Sigmoid colon (tissue), 6 donors: ENCODE measurements at regions not wholly inside any gene's neighbourhood (a gene's known extent, or its start where the extent isn't known, plus 50 kb on each side); places are given as distances from the start of the nearest gene placed in this dataset.

Source experiments
- DNase-seq: peaks from one replicate; pipeline ENCODE4 v3.0.0-alpha.2; 2019
- H3K27ac ChIP-seq, 4 donors: fragments of 200-600 bp; sonication (generic); one replicate each; pipeline ENCODE4 v1.5.1; 2016 to 2019; ENCODE audit warnings: mild to moderate bottlenecking in 1 of 4
- H3K27me3 ChIP-seq, 3 donors: fragments of 200-600 bp; sonication (generic); one replicate each; pipeline ENCODE4 v1.5.1; 2019; ENCODE audit warnings: mild to moderate bottlenecking in 1 of 3
- H3K36me3 ChIP-seq, 4 donors: fragments of 200-600 bp; sonication (generic); one replicate each; pipeline ENCODE4 v1.5.1; 2016 to 2019
- H3K4me1 ChIP-seq, 4 donors: fragments of 200-600 bp; sonication (generic); one replicate each; pipeline ENCODE4 v1.5.1; 2017 to 2019
- H3K4me3 ChIP-seq, 4 donors: fragments of 200-600 bp; sonication (generic); one replicate each; pipeline ENCODE4 v1.5.1; 2017 to 2019; ENCODE audit warnings: mild to moderate bottlenecking in 2 of 4, moderate library complexity in 1 of 4
- H3K9me3 ChIP-seq, 4 donors: fragments of 200-600 bp in 3 of 4; sonication (generic) in 3 of 4; one replicate each; pipeline versions ENCODE4 v1.5.1 to v1.6.1; 2013 to 2019
- EP300 ChIP-seq, 4 donors: sonication (generic); formaldehyde crosslinking; IDR thresholded peaks; one replicate each; pipeline ENCODE4 v1.6.1; 2017; ENCODE audit warnings: antibody characterized with exemption in 4 of 4
- POLR2A ChIP-seq, 2 donors: fragments of 450-650 bp; IDR thresholded peaks; one replicate each; pipeline ENCODE4 v1.6.1; 2016; ENCODE audit warnings: antibody characterized with exemption in 2 of 2, mild to moderate bottlenecking in 2 of 2, moderate library complexity in 2 of 2
- POLR2AphosphoS5 ChIP-seq, 4 donors: sonication (generic); formaldehyde crosslinking; IDR thresholded peaks; one replicate each; pipeline ENCODE4 v1.6.1; 2017; ENCODE audit warnings: antibody characterized with exemption in 4 of 4
- WGBS, 2 donors: extraction: QIAGEN DNeasy Blood & Tissue Kit; methylation state at CpG; one replicate each; pipeline ENCODE4 v1.1.7; 2013; 5-methylcytosine and 5-hydroxymethylcytosine counted together
- intact Hi-C: fragments of 100-400 bp; cut with DNase I; formaldehyde crosslinking; loops from one replicate; pipeline ENCODE4 v1.15.1; 2023
- TF ChIP-seq, protein P1 (sequence below), 4 experiments: fragments of 450-650 bp in 3 of 4; fragments of 200-600 bp in 1 of 4; IDR thresholded peaks; one replicate each; pipeline ENCODE4 v1.5.1; 2016 to 2019; ENCODE audit warnings: antibody characterized with exemption in 4 of 4, mild to moderate bottlenecking in 3 of 4, moderate library complexity in 2 of 4
- donor health status: healthy with polysubstance abuse.
- donor health status: healthy.

DNA sequence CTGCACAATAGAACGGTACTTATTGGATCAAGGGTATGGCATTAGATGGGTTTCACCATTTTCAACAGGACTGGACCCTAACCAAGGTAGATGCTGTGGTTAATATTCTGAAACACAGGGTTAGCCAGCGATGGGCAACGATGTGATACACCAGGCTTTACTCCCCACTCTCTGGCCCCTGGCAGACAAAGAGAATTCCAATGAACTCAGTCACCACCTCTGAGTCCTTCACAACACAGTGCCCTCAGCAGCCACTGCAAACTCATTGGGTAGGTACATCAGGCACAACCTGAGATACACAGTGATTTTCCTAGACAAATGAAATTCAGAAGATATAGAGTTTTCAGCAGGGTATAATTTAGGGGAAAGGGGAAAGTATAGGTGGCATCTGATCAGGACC lies 634.5 kb downstream of the ZEB2 start:
- Histone ChIP-seq H3K4me3 (no peak overlapping the region), H3K27me3 (no peaks in the 10 kb centered on the region), H3K36me3 (no peaks in the 10 kb centered on the region), H3K4me1 (no peaks in the 10 kb centered on the region), H3K9me3 (no peaks in the 10 kb centered on the region), H3K27ac (no peak overlapping the region)
- intact Hi-C loops, result no loop called here
- TF ChIP-seq POLR2AphosphoS5 (IDR thresholded peaks at IDR 0.05), result no peak
- TF ChIP-seq POLR2A (IDR thresholded peaks at IDR 0.05), result no peak
- TF ChIP-seq, protein P1, sequence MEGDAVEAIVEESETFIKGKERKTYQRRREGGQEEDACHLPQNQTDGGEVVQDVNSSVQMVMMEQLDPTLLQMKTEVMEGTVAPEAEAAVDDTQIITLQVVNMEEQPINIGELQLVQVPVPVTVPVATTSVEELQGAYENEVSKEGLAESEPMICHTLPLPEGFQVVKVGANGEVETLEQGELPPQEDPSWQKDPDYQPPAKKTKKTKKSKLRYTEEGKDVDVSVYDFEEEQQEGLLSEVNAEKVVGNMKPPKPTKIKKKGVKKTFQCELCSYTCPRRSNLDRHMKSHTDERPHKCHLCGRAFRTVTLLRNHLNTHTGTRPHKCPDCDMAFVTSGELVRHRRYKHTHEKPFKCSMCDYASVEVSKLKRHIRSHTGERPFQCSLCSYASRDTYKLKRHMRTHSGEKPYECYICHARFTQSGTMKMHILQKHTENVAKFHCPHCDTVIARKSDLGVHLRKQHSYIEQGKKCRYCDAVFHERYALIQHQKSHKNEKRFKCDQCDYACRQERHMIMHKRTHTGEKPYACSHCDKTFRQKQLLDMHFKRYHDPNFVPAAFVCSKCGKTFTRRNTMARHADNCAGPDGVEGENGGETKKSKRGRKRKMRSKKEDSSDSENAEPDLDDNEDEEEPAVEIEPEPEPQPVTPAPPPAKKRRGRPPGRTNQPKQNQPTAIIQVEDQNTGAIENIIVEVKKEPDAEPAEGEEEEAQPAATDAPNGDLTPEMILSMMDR (IDR thresholded peaks at IDR 0.05), result no peak
- TF ChIP-seq EP300 (IDR thresholded peaks at IDR 0.05), result no peak
- DNase-seq, result no peak
- 96 to 97% methylated on average over 3 of the region's 3 CpGs for WGBS, 2 donors

DNA sequence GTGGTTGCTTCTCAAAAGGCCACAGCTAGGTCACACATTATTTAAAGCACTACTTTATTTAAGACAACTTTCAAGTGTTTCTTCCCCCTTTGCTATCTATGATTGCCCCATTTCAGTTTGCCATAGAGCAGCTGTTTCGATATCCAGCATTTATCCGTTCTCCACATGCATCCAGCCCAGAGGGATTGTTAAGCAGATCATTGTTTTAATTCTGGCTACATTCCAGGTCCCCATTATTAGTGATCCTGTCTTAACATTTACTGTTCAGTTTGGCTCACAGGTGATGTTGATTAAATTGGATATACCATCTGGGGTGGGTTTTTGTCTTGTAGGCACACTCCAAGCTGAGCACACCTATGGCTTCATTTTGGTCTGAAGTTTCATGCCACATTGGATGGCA lies 638.7 kb downstream of the ZEB2 start:
- no peak for DNase-seq
- TF ChIP-seq POLR2AphosphoS5 (IDR thresholded peaks at IDR 0.05), result no peak
- TF ChIP-seq POLR2A (IDR thresholded peaks at IDR 0.05), result no peak
- TF ChIP-seq EP300 (IDR thresholded peaks at IDR 0.05), result no peak
- TF ChIP-seq, protein P1 (IDR thresholded peaks at IDR 0.05), result no peak
- H3K27me3 ChIP-seq, result no peaks in the 10 kb centered on the region
- H3K36me3 ChIP-seq, result no peaks in the 10 kb centered on the region
- no peak overlapping the region for H3K27ac ChIP-seq
- WGBS, 2 donors, result 88 to 89% methylated on average over 2 of the region's 2 CpGs
- no peaks in the 10 kb centered on the region for H3K4me1 ChIP-seq
- no peaks in the 10 kb centered on the region for H3K9me3 ChIP-seq
- H3K4me3 ChIP-seq, result no peak overlapping the region
- intact Hi-C loops, result no loop called here

DNA sequence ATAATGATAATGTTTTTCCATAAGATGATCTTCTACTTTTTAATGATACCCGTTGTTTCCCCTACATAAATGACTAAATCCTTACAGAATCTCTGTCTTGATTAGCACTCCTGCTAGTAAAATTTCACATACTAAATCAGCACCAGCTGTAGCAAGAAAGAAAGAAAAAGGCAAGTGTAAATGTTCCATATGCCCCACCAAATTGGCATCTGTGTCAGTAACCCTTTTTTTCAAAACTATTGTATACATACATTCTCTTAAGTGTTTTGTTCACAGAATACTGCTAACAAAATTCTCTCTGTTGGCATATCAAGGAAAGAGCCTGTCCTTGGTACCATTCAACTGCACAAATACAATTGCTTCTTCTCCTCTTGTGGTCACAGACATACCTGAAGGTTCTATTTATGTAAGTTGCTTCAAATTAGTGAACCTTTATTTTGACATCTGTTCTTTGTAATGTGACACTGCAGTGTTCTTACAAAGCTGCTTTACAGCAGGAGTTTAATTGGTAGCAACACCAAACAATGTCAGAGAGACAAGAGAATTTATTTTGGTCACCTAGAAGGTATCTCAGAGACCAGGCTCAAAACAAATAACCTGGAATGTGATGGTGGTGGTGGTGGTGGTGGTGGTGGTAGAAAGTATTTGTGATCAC lies 641.9 kb downstream of the ZEB2 start:
- Histone ChIP-seq H3K4me3 (no peak overlapping the region), H3K27ac (no peak overlapping the region), H3K9me3 (no peaks in the 10 kb centered on the region), H3K27me3 (no peaks in the 10 kb centered on the region), H3K36me3 (no peaks in the 10 kb centered on the region), H3K4me1 (no peaks in the 10 kb centered on the region)
- intact Hi-C loops, result no loop called here
- TF ChIP-seq, protein P1 (IDR thresholded peaks at IDR 0.05), result no peak
- no peak for TF ChIP-seq POLR2A (IDR thresholded peaks at IDR 0.05)
- TF ChIP-seq POLR2AphosphoS5 (IDR thresholded peaks at IDR 0.05), result no peak
- no peak for TF ChIP-seq EP300 (IDR thresholded peaks at IDR 0.05)
- 73 to 79% methylated on average over 1 of the region's 1 CpG for WGBS, 2 donors
- DNase-seq, result no peak

DNA sequence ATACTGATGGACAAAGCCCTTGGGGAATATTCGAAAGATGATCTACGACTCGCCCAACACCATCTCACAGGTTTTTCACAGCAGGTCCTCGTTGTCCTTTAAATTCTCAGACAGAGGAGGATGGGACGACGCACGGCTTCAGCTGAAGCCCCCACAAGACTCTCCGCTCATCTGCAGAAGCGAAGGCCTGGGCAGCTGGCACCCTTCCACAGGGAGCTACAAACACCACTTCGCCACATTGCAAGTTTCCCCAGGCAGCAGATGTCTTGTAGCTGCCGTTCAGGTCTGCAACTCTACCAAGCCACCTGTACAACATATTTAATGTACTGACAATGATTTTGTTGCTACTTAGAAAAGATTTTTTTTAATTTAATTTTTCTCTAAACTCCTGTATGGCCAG lies 642.9 kb downstream of the ZEB2 start:
- Histone ChIP-seq H3K27ac (no peak overlapping the region), H3K4me3 (no peak overlapping the region), H3K9me3 (no peaks in the 10 kb centered on the region), H3K27me3 (no peaks in the 10 kb centered on the region), H3K4me1 (no peaks in the 10 kb centered on the region), H3K36me3 (no peaks in the 10 kb centered on the region)
- DNase-seq, result no peak
- no peak for TF ChIP-seq EP300 (IDR thresholded peaks at IDR 0.05)
- no peak for TF ChIP-seq POLR2AphosphoS5 (IDR thresholded peaks at IDR 0.05)
- no peak for TF ChIP-seq POLR2A (IDR thresholded peaks at IDR 0.05)
- TF ChIP-seq, protein P1 (IDR thresholded peaks at IDR 0.05), result no peak
- intact Hi-C loops, result no loop called here
- WGBS, 2 donors, result 84 to 85% methylated on average over 11 of the region's 11 CpGs
